ENCODE measurements at regions not wholly inside any gene's neighbourhood (a gene's known extent, or its start where the extent isn't known, plus 50 kb on each side); places are given as distances from the start of the nearest gene placed in this dataset.

DNA sequence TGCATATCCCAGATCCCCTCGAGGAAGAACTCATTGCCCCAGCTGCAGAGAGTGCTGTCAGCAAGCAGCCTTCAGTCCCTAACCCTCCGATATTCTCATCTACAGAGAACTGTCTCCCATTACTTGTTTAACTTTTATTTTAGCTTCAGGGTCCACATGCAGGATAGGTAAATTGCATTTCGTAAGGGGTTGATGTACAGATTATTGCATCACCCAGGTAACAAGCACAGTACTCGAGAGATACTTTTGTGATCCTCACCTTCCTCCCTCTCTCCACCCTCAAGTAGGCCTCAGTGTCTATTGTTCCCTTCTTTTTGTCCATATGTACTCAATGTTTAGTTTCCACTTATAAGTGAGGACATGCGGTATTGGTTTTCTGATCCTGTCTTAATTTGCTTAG lies 171.5 kb upstream of the IRS2 start:
- Histone ChIP-seq H2AFZ (no peak overlapping the region), H3K27me3 (ENCODE audit: insufficient read depth) (no peaks in the 10 kb centered on the region), H3K4me2 (no peak overlapping the region), H3K27ac (ENCODE audit: low read depth) (no peak overlapping the region), H3K4me1 (ENCODE audit: insufficient read depth) (no peaks in the 10 kb centered on the region), H3K79me2 (replicated peaks; ENCODE audit: insufficient read depth) (no peaks in the 10 kb centered on the region), H3K36me3 (ENCODE audit: insufficient read depth) (no peaks in the 10 kb centered on the region), H3K9me2 (ENCODE audit: insufficient read depth) (no peaks in the 10 kb centered on the region; the same call in none of the 2 replicates), H3F3A (replicated peaks; ENCODE audit: low read depth) (no peaks in the 10 kb centered on the region), H3K4me3 (no peak overlapping the region), H4K20me1 (replicated peaks; ENCODE audit: insufficient read depth) (no peaks in the 10 kb centered on the region)
- ATAC-seq = no peak
- TF ChIP-seq, protein P1, sequence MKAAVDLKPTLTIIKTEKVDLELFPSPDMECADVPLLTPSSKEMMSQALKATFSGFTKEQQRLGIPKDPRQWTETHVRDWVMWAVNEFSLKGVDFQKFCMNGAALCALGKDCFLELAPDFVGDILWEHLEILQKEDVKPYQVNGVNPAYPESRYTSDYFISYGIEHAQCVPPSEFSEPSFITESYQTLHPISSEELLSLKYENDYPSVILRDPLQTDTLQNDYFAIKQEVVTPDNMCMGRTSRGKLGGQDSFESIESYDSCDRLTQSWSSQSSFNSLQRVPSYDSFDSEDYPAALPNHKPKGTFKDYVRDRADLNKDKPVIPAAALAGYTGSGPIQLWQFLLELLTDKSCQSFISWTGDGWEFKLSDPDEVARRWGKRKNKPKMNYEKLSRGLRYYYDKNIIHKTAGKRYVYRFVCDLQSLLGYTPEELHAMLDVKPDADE (IDR thresholded peaks at IDR 0.05) = no peak
- TF ChIP-seq ZNF331 (CRISPR knock-in tag; IDR thresholded peaks at IDR 0.05; ENCODE audit: low read depth) (no peak), EZH2 (IDR thresholded peaks at IDR 0.05; ENCODE audit: low read depth, unreplicated experiment) (no peak), JUNB (IDR thresholded peaks at IDR 0.05; ENCODE audit: unreplicated experiment) (no peak), POLR2AphosphoS5 (IDR thresholded peaks at IDR 0.05; ENCODE audit: low read depth) (no peak), ZNF114 (CRISPR knock-in tag; IDR thresholded peaks at IDR 0.05) (no peak), EZH2phosphoT487 (IDR thresholded peaks at IDR 0.05; ENCODE audit: unreplicated experiment) (no peak), CREB1 (CRISPR knock-in tag; IDR thresholded peaks at IDR 0.05; ENCODE audit: low read depth) (no peak), NANOG (IDR thresholded peaks at IDR 0.05; ENCODE audit: borderline replicate concordance) (no peak), STAT1 (IDR thresholded peaks at IDR 0.05; ENCODE audit: unreplicated experiment) (no peak)
- TF ChIP-seq, protein P2, sequence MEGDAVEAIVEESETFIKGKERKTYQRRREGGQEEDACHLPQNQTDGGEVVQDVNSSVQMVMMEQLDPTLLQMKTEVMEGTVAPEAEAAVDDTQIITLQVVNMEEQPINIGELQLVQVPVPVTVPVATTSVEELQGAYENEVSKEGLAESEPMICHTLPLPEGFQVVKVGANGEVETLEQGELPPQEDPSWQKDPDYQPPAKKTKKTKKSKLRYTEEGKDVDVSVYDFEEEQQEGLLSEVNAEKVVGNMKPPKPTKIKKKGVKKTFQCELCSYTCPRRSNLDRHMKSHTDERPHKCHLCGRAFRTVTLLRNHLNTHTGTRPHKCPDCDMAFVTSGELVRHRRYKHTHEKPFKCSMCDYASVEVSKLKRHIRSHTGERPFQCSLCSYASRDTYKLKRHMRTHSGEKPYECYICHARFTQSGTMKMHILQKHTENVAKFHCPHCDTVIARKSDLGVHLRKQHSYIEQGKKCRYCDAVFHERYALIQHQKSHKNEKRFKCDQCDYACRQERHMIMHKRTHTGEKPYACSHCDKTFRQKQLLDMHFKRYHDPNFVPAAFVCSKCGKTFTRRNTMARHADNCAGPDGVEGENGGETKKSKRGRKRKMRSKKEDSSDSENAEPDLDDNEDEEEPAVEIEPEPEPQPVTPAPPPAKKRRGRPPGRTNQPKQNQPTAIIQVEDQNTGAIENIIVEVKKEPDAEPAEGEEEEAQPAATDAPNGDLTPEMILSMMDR (conservative IDR thresholded peaks at IDR 0.05; ENCODE audit: low read depth in 2 of 2) = no peak
- TF ChIP-seq, protein P3, sequence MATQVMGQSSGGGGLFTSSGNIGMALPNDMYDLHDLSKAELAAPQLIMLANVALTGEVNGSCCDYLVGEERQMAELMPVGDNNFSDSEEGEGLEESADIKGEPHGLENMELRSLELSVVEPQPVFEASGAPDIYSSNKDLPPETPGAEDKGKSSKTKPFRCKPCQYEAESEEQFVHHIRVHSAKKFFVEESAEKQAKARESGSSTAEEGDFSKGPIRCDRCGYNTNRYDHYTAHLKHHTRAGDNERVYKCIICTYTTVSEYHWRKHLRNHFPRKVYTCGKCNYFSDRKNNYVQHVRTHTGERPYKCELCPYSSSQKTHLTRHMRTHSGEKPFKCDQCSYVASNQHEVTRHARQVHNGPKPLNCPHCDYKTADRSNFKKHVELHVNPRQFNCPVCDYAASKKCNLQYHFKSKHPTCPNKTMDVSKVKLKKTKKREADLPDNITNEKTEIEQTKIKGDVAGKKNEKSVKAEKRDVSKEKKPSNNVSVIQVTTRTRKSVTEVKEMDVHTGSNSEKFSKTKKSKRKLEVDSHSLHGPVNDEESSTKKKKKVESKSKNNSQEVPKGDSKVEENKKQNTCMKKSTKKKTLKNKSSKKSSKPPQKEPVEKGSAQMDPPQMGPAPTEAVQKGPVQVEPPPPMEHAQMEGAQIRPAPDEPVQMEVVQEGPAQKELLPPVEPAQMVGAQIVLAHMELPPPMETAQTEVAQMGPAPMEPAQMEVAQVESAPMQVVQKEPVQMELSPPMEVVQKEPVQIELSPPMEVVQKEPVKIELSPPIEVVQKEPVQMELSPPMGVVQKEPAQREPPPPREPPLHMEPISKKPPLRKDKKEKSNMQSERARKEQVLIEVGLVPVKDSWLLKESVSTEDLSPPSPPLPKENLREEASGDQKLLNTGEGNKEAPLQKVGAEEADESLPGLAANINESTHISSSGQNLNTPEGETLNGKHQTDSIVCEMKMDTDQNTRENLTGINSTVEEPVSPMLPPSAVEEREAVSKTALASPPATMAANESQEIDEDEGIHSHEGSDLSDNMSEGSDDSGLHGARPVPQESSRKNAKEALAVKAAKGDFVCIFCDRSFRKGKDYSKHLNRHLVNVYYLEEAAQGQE (IDR thresholded peaks at IDR 0.05; ENCODE audit: unreplicated experiment) = no peak
- TF ChIP-seq, protein P4, sequence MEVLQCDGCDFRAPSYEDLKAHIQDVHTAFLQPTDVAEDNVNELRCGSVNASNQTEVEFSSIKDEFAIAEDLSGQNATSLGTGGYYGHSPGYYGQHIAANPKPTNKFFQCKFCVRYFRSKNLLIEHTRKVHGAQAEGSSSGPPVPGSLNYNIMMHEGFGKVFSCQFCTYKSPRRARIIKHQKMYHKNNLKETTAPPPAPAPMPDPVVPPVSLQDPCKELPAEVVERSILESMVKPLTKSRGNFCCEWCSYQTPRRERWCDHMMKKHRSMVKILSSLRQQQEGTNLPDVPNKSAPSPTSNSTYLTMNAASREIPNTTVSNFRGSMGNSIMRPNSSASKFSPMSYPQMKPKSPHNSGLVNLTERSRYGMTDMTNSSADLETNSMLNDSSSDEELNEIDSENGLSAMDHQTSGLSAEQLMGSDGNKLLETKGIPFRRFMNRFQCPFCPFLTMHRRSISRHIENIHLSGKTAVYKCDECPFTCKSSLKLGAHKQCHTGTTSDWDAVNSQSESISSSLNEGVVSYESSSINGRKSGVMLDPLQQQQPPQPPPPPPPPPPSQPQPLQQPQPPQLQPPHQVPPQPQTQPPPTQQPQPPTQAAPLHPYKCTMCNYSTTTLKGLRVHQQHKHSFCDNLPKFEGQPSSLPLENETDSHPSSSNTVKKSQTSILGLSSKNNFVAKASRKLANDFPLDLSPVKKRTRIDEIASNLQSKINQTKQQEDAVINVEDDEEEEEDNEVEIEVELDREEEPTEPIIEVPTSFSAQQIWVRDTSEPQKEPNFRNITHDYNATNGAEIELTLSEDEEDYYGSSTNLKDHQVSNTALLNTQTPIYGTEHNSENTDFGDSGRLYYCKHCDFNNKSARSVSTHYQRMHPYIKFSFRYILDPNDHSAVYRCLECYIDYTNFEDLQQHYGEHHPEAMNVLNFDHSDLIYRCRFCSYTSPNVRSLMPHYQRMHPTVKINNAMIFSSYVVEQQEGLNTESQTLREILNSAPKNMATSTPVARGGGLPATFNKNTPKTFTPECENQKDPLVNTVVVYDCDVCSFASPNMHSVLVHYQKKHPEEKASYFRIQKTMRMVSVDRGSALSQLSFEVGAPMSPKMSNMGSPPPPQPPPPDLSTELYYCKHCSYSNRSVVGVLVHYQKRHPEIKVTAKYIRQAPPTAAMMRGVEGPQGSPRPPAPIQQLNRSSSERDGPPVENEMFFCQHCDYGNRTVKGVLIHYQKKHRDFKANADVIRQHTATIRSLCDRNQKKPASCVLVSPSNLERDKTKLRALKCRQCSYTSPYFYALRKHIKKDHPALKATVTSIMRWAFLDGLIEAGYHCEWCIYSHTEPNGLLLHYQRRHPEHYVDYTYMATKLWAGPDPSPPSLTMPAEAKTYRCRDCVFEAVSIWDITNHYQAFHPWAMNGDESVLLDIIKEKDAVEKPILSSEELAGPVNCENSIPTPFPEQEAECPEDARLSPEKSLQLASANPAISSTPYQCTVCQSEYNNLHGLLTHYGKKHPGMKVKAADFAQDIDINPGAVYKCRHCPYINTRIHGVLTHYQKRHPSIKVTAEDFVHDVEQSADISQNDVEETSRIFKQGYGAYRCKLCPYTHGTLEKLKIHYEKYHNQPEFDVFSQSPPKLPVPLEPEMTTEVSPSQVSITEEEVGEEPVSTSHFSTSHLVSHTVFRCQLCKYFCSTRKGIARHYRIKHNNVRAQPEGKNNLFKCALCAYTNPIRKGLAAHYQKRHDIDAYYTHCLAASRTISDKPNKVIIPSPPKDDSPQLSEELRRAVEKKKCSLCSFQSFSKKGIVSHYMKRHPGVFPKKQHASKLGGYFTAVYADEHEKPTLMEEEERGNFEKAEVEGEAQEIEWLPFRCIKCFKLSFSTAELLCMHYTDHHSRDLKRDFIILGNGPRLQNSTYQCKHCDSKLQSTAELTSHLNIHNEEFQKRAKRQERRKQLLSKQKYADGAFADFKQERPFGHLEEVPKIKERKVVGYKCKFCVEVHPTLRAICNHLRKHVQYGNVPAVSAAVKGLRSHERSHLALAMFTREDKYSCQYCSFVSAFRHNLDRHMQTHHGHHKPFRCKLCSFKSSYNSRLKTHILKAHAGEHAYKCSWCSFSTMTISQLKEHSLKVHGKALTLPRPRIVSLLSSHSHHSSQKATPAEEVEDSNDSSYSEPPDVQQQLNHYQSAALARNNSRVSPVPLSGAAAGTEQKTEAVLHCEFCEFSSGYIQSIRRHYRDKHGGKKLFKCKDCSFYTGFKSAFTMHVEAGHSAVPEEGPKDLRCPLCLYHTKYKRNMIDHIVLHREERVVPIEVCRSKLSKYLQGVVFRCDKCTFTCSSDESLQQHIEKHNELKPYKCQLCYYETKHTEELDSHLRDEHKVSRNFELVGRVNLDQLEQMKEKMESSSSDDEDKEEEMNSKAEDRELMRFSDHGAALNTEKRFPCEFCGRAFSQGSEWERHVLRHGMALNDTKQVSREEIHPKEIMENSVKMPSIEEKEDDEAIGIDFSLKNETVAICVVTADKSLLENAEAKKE (CRISPR knock-in tag; IDR thresholded peaks at IDR 0.05) = no peak
- Mint-ChIP-seq H3K36me3 (ENCODE audit: low read depth) (no peaks in the 10 kb centered on the region; the same call in 2 of the 3 replicates), H3K27me3 (ENCODE audit: insufficient read depth, low read depth, poor library complexity) (peaks cover 2% of the 10 kb centered on the region), H3K4me3 (no peak overlapping the region), H3K9me3 (peaks cover 14% of the 10 kb centered on the region), H3K4me1 (no peaks in the 10 kb centered on the region), H3K27ac (no peak overlapping the region)
- no peak for DNase-seq (ENCODE audit: low spot score)
